Non-pigmented ciliary epithelial cell (primary cell): ENCODE measurements at regions not wholly inside any gene's neighbourhood (a gene's known extent, or its start where the extent isn't known, plus 50 kb on each side); places are given as distances from the start of the nearest gene placed in this dataset.

Source experiments
- DNase-seq: peaks from one replicate; pipeline ENCODE4 v3.0.0-alpha.2; 2010; ENCODE audit warnings: low read depth

- peak; percentile 73 for DNase-seq
Measured at GRCh38 chr13:47175172-47175866, 278.5 kb upstream of the HTR2A start.

GRCh38 chr13:47170971-47171370, 274.1 kb upstream of the HTR2A start:
- DNase-seq = no peak

GRCh38 chr13:47168618-47169017, 271.8 kb upstream of the HTR2A start:
- DNase-seq = no peak

- peak; percentile 62 for DNase-seq
Measured at GRCh38 chr13:47168066-47168465, 271.2 kb upstream of the HTR2A start.

- DNase-seq = no peak
Measured at GRCh38 chr13:47166336-47166735, 269.5 kb upstream of the HTR2A start.

- no peak for DNase-seq
Measured at GRCh38 chr13:47159853-47160550, 263.1 kb upstream of the HTR2A start.

- no peak for DNase-seq
Measured at GRCh38 chr13:47158593-47158992, 261.7 kb upstream of the HTR2A start.

GRCh38 chr13:47148543-47148942, 251.7 kb upstream of the HTR2A start:
- DNase-seq = no peak

- no peak for DNase-seq
Measured at GRCh38 chr13:47147812-47148119, 250.9 kb upstream of the HTR2A start.

- DNase-seq = no peak
Measured at GRCh38 chr13:47146991-47147811, 250.3 kb upstream of the HTR2A start.

GRCh38 chr13:47146136-47146535, 249.3 kb upstream of the HTR2A start:
- peak; percentile 75 for DNase-seq

- DNase-seq = no peak
Measured at GRCh38 chr13:47144782-47145181, 247.9 kb upstream of the HTR2A start.

GRCh38 chr13:47142105-47142504, 245.3 kb upstream of the HTR2A start:
- DNase-seq = no peak

- no peak for DNase-seq
Measured at GRCh38 chr13:47139519-47139918, 242.7 kb upstream of the HTR2A start.

GRCh38 chr13:47136504-47136941, 239.7 kb upstream of the HTR2A start:
- no peak for DNase-seq

- DNase-seq = no peak
Measured at GRCh38 chr13:47135800-47136503, 239.1 kb upstream of the HTR2A start.

- no peak for DNase-seq
Measured at GRCh38 chr13:47134939-47135489, 238.2 kb upstream of the HTR2A start.

- no peak for DNase-seq
Measured at GRCh38 chr13:47133011-47133445, 236.2 kb upstream of the HTR2A start.

- no peak for DNase-seq
Measured at GRCh38 chr13:47129461-47129860, 232.6 kb upstream of the HTR2A start.

GRCh38 chr13:47126432-47126831, 229.6 kb upstream of the HTR2A start:
- DNase-seq = no peak

GRCh38 chr13:47121092-47121763, 224.4 kb upstream of the HTR2A start:
- DNase-seq = no peak
